HG02981 (cell line): ENCODE measurements at regions not wholly inside any gene's neighbourhood (a gene's known extent, or its start where the extent isn't known, plus 50 kb on each side); places are given as distances from the start of the nearest gene placed in this dataset.
"Not testable (repeated sequence)": the region's sequence is repeated elsewhere in the genome, so short reads cannot be mapped to it uniquely, and the experiment has no call there.

Experiments used
- ATAC-seq: cut with Tn5 transposase; IDR thresholded peaks from one replicate; pipeline ENCODE4 v1.9.1; 2021; ENCODE audit warnings: mild to moderate bottlenecking, moderate library complexity; ENCODE audit not compliant: unreplicated experiment

DNA sequence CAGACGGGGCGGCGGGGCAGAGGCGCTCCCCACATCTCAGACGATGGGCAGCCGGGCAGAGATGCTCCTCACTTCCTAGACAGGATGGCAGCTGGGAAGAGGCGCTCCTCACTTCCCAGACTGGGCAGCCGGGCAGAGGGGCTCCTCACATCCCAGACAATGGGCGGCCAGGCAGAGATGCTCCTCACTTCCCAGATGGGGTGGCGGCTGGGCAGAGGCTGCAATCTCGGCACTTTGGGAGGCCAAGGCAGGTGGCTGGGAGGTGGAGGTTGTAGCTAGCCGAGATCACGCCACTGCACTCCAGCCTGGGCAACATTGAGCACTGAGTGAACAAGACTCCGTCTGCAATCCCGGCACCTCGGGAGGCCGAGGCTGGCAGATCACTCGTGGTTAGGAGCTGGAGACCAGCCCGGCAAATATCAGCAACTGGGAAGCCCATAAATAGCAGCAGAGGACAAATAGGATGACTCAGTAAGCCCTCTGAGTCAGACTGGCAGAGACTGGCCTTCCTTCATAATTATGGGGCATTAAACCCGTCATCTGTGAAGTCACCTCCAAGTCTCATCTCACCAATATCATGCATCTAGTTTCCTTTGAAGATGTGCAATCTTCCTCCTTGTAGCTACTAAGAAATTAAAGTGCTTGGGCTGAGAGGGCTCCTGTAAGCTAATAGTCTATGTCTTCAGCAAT, 337.3 kb downstream of the GOLGA6L6 start:
- not testable (repeated sequence) for ATAC-seq

DNA sequence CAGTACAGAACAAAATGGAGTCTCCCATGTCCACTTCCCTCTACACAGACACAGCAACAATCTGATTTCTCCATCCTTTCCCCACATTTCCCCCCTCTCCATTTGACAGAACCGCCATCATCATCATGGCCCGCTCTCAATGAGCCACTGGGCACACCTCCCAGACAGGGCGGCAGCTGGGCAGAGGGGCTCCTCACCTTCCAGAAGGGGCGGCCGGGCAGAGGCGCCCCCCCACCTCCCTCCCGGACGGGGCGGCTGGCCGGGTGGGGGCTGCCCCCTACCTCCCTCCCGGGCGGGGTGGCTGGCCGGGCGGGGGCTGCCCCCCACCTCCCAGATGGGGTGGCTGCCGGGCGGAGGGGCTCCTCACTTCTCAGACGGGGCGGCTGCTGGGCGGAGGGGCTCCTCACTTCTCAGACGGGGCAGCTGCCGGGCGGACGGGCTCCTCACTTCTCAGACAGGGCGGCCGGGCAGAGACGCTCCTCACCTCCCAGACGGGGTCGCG, 337.9 kb downstream of the GOLGA6L6 start:
- not testable (repeated sequence) for ATAC-seq

DNA sequence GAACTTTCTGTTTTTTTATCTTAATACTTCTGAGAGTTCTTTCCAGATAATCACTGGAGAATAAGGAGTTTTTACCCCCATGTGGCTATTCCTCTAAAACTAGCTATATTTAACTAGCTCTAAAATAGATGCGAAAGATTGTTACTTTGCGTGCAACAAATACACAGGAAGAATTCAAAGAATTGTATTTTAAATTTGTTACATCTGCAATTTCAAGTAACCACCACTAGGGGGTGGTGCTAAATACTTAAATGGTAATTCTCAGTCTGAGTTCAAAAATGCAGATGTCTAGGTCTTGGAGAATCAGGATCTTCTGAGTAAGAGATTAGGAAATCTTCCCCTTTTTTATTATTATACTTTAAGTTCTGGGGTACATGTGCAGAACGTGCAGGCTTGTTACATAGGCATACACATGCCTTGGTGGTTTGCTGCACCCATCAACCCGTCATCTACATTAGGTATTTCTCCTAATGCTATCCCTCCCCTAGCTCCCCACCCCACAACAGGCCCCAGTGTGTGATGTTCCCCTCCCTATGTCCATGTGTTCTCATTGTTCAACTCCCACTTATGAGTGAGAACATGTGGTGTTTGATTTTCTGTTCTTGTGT, 346.9 kb downstream of the GOLGA6L6 start:
- ATAC-seq: not testable (repeated sequence)

DNA sequence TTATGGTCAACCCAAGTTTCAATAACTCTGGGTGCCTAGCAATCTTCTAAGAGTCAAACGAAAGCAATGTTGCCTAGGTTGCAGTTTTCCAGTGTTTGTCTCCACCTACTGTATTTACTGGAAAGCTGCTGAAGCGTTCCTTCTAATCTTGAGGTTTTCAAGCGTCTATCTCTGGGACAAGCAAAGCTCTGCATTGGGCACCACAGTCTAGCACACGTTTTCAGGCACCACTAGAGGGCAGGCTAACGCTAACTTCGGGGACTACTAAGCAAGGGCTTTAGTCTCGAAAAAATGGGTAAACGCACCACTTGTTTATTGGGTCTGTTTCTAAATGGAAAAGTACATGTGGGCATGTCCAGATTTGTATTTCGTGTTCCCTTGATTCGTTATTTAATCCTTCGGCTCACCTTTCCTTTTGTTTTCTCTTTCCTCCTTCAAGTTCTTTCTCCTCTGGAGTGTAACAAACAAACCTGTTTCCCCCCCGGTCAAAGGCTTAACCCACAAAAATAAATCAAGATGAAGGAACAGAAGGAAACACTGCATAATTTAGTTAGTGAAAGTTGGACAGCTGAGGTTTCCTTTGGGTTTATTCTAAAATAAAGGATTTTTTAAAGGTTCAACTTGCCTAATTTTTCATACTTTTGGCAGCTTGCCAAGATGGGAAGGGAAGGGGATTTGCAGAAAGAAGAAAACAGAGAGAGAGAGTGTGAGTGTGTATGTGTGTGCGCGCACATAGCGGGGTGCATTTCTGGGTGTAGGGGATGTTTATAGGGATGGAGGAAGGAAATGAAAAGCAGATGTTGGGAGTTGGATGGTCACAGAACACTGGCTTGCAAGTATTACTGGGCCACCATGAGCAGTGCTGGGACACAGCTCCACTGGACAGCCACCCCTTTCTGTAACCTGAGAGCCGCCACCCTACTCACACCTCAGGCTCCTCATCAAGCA, 348.3 kb downstream of the GOLGA6L6 start:
- ATAC-seq: not testable (repeated sequence)

DNA sequence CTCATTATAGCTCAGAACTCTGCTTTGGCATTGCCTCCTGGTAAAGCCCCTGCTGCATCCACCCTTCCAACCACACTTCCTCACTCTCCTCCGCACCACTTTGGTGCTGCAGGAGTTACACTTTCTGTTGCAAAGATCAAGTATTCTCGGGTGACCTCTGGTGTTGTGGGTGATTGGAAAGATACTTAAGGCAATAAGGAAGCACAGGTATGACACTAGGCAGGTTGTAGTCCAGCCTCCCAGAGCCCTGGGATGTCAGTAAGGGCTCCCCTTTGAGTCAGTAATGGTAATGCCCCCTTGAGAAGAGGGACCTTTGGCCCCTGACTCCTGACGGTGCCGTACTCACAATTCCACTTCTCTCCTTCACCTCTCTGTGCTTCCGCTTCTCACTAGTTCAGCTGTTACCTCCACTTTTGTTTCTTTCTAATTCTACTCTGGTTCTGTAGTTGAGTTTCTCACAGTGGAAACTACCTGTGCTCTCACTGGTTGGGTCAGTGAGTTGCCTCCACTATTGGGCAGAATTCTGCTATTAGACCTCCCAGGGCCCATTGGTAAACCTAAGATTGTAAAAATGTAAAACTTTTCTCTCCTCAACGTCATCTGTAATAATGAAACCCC, 350.0 kb downstream of the GOLGA6L6 start:
- not testable (repeated sequence) for ATAC-seq

DNA sequence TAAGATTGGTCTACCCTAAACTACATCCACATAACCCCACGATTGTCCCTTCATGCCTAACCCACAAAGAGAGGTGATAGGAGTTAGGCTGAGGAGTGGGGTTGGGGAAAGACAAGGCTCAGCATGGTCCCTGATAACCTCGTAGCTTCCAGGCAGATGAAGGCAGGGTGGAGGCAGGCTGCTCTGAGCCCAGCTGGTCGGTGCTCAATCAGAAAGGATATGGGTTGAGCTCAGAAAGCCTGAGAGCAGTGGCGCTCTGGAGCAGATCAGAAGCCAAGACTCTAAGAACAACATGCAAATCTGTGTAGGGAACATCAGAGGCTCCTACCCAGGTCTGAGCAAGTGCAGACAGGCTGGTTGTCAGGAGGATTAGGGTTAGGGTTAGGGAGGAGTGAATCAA, 353.0 kb downstream of the GOLGA6L6 start:
- not testable (repeated sequence) for ATAC-seq

DNA sequence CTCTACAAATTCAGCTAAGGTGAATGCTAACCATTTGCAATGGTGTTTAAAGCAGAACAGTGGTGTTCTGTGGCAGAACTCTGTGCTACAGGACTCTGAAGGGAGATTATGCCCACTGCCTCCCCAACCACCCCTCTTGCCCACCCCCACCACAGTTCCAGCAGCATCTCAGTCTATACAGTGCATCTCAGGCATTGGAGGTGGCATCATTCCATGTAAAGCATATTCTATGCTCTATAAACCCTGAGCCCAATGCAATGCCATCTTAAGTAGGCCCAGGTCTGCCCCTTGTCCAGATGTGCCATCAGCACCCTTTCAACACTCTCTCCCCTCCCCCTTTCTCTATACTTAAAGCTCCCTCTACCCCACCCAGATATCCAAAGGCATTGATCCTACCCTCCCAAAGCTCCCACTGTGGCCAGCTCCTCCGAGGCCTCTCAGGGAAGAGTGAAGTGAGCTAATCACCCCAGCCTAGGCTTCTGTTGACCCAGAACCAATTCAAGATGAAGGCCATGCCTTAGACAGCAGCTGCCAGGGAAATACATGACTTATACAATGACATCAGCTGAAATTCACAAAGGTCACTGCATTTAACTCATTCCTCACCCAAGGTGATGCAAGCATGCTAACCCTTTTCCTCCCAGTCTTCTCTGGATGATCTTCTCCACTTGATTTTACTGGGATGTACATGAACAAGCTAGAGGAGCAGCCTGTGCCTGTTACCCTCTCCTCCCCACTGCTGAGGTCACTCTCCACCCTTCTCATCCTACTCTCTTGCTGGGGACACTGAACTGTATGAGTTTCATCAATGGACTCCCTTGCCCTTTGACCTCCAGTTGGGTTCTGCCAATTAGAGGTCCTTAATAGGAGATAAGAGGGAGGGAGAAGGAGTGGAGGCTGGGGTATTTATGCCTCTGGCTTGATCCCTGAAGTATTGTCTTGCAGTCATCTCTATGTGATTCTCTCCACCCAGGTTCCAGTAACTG, 353.9 kb downstream of the GOLGA6L6 start:
- not testable (repeated sequence) for ATAC-seq

DNA sequence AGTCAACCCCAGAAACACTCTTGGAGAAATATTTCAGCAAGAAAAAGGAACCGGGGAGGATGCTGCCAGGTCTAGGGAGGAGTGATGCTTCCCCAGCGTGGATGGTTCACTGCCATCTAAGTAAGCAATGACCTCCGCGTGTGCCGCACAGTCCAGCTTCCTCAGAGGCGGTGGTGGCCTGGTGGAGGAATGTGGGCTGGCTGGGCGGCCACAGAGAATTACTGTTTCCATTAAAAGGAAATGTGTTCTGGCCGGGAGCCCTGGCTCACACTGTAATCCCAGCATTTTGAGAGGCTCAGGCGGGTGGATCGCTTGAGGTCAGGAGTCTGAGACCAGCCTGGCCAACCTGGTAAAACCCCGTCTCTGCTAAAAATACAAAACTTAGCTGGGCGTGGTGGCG, 356.7 kb downstream of the GOLGA6L6 start:
- not testable (repeated sequence) for ATAC-seq

DNA sequence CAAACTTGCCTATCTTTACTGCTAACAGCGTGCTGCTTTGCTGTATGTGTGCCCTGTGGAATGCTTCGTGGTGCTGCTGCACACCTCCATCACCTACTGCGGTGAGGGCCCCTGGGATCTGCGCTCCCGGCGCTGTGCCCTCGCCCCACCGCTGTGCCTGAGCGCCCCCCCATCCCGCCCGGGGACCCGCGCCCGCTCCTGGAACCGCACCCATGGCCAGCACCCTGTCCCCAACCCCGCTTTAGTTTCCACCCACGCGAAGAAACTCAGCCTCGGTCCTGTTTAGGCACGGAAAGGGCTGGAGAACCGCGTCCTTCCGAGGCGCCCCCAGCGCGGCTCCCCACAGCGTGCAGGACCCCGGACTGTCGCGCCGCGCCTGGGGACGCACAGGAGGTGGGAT, 373.4 kb downstream of the GOLGA6L6 start:
- ATAC-seq: not testable (repeated sequence)

DNA sequence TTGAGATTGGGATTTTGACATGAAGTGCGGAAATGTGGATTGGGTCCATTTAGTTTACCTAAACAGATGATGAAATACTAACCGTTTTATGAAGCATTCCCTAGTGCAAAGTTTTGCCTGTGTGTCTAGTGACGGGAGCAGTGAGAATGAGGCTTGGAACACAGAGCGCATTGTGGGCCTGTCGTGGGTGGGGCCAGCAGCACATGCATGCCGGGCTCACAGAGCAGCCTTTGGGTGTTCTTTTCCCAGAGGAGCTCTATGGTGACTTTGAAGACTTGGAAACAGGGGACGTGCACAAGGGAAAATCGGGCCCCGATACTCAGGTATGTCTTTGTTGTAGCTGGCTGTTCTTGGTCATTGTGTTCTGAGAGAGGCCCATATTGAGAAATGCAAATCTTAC, 388.1 kb downstream of the GOLGA6L6 start:
- ATAC-seq: not testable (repeated sequence)

DNA sequence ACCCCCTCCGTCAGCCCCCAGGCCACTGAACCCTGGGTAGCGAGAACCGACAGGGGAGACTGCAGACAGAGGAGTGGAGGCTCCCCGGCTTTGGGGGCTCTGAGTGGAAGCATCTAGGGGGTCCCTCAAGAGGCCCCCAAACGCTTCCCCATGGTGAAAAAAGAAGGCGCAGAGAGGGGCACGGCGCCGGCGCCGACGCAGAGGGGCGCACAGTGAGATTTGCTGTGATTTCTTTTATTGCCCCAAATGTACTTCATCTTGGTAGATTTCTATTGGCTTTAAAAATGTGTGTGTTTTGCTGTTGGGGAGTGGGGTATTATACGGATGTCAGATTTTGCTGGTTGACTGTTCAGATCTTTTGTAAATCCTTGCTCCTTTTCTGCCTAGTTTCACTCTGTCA, 392.9 kb downstream of the GOLGA6L6 start:
- ATAC-seq: not testable (repeated sequence)

DNA sequence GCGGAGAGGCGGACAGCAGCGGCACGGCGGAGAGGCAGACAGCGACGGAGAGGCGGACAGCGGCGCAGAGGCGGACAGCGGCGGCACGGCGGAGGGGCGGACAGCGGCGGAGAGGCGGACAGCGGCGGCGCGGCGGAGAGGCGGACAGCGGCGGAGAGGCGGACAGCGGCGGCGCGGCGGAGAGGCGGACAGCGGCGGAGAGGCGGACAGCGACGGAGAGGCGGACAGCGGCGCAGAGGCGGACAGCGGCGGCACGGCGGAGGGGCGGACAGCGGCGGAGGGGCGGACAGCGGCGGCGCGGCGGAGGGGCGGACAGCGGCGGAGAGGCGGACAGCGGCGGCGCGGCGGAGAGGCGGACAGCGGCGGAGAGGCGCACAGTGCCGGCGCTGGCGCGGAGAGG, 393.6 kb downstream of the GOLGA6L6 start:
- not testable (repeated sequence) for ATAC-seq

DNA sequence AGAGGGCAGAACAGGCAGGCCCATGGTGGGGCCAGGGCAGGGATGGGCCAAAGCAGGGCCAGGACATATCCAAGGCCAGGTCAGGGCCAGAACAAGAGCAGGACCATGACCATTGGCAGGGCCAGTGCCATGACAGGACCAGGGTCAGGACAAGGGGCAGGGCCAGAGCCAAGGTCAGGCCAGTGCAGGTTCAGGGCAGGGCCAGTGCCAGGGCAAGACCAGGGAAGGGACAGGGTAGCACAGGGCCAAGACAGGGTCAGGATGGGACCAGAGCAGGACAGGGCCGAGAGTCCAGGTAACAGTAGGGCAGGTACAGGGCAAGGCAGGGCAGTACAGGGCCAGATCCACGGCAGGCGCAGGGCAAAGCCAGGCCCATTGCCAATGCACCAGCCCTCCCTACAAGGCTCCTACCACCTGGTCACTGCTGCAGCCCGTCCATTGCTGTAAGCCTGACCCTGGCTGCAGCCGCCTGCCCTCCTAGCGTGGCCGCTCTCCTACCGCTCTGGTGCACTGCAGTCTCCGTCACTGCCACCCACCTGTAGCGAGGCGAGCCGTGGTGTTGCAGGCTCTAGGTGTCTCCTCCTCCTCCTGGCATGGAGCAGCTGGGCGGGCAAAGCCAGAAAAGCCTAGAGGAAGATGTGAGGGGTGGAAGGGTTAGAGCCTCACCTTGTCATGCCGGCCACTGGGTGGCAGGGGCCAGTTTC, 397.1 kb downstream of the GOLGA6L6 start:
- ATAC-seq: not testable (repeated sequence)

DNA sequence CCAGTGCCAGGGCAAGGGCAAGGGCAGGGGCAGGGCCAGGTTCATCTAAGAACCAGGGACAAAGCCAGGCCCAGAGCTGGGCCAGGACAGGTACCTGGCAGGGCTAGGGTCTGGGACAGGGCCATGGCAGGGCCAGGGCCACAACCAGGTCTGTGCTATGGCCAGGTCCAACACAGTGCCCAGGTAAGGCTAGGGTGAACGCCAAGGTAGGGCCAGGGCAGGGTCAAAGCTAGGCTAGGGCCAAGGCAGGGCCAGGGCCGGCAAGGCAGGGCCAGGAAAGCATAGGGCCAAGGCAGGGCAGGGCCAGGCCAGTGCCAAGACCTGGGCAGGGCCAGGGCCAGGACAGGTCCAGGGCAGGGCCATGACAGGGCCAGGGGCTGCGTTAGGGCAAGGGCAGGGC, 398.7 kb downstream of the GOLGA6L6 start:
- not testable (repeated sequence) for ATAC-seq

DNA sequence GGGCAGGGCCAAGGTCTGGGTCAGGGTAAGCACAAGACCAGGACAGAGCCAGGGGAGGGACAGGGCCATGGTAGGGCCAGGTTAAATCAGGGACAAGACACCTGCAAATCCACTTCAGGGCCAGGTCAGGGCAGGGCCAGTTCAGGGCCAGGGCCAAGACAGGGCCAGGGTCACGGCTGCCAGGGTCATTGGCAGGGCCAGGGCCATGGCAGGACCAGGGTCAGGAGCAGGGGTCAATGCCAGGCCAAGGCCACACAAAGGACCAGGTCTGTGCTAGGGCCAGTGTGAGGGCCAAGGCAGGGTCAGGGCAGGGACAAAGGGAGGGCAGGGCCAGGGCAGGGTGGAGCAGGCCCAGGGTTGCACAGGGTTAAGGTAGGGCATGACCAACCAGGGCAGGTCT, 399.2 kb downstream of the GOLGA6L6 start:
- not testable (repeated sequence) for ATAC-seq

DNA sequence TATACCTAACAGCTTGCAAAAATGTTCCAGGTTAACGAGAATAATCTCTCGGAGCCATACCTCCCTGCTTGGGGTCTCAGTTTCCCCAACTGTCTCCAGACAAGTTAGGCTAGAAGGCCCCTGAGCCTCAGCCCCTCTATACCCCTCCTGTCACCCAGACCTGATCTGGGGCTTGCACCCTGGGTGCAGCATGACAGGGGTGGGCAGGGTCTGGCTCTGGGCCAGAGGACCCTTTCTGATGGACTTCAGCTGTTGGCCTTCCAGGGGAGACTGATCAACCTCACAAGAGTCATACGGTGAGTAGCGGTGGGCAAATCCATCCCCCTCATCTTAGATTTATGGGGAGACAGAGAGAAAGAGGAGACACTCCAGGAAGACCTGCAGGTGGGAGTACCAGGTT, 416.9 kb downstream of the GOLGA6L6 start:
- ATAC-seq: not testable (repeated sequence)

DNA sequence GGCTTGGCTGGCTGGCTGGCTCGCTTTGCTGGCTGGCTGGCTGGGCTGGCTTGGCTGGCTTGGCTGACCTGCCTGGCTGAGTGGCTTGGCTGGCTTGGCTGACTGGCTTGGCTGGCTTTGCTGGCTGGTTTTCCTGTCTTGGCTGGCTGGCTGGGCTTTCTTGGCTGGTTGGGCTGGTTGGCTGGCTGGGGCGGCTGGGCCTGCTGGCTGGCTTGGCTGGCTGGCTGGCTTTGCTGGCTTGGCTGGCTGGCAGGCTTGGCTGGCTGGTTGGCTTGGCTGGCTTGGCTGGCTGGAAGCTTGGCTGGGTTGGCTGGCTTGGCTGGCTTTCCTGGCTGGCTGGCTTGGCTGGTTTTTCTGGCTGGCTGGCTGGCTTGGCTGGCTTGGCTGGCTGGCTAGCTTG, 435.6 kb downstream of the GOLGA6L6 start:
- no peak for ATAC-seq

DNA sequence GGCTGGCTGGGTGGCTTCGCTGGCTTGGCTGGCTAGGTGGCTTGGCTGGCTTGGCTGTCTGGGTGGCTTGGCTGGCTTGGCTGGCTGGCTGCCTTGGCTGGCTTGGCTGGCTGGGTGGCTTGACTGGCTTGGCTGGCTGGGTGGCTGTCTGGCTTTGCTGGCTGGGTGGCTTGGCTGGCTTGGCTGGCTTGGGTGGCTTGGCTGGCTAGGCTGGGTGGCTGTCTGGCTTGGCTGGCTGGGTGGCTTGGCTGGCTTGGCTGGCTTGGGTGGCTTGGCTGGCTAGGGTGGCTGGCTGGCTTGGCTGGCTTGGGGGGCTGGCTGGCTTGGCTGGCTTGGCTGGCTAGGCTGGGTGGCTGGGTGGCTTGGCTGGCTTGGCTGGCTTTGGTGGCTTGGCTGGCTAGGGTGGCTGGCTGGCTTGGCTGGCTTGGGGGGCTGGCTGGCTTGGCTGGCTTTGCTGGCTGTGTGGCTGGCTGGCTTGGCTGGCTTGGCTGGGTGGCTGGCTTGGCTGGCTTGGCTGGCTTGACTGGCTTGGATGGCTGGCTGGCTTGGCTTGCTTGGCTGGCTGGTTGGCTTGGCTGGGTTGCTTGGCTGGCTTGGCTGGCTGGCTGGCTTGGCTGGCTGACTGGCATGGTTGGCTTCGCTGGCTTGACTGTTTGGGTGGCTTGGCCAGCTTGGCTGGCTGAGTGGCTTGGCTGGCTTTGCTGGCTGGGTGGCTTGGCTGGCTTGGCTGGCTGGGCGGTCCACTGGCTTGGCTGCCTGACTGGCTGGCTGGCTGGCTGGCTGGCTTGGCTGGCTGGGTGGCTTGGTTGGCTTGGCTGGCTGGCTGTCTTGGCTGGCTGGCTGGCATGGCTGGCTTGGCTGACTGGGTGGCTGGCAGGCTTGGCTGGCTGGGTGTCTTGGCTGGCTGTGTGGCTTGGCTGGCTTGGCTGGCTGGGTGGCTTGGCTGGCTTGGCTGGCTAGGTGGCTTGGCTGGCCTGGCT, 436.3 kb downstream of the GOLGA6L6 start:
- not testable (repeated sequence) for ATAC-seq
